Chondrocyte (in vitro differentiated cells): ENCODE measurements at regions not wholly inside any gene's neighbourhood (a gene's known extent, or its start where the extent isn't known, plus 50 kb on each side); places are given as distances from the start of the nearest gene placed in this dataset.

Experiments
- DNase-seq: peaks from one replicate; pipeline ENCODE4 v3.0.0; 2021; ENCODE audit warnings: mixed read lengths, low spot score
- H3K27ac Mint-ChIP-seq: one replicate; pipeline ENCODE4 v1.8.0; 2021; ENCODE audit warnings: mild to moderate bottlenecking, moderate library complexity, mixed read lengths; ENCODE audit not compliant: unreplicated experiment
- H3K27me3 Mint-ChIP-seq: 2 replicates; pipeline ENCODE4 v1.8.0; 2021; ENCODE audit warnings: low read depth, mixed read lengths
- H3K36me3 Mint-ChIP-seq: 2 replicates; pipeline ENCODE4 v1.8.0; 2021; ENCODE audit warnings: low read depth, mixed read lengths
- H3K4me1 Mint-ChIP-seq: 2 replicates; pipeline ENCODE4 v1.8.0; 2021; ENCODE audit warnings: low read depth, mild to moderate bottlenecking, mixed read lengths
- H3K4me3 Mint-ChIP-seq: one replicate; pipeline ENCODE4 v1.8.0; 2021; ENCODE audit warnings: mild to moderate bottlenecking, moderate library complexity, mixed read lengths; ENCODE audit not compliant: unreplicated experiment
- H3K9me3 Mint-ChIP-seq: 2 replicates; pipeline ENCODE4 v1.8.0; 2021; ENCODE audit warnings: low read depth, mixed read lengths
- TF ChIP-seq, protein P1 (sequence below): fragments of 200-600 bp; sonication (generic); IDR thresholded peaks from 2 replicates; pipeline ENCODE4 v1.5.0; 2021; ENCODE audit warnings: antibody characterized with exemption, mild to moderate bottlenecking, moderate library complexity

- TF ChIP-seq, protein P1, sequence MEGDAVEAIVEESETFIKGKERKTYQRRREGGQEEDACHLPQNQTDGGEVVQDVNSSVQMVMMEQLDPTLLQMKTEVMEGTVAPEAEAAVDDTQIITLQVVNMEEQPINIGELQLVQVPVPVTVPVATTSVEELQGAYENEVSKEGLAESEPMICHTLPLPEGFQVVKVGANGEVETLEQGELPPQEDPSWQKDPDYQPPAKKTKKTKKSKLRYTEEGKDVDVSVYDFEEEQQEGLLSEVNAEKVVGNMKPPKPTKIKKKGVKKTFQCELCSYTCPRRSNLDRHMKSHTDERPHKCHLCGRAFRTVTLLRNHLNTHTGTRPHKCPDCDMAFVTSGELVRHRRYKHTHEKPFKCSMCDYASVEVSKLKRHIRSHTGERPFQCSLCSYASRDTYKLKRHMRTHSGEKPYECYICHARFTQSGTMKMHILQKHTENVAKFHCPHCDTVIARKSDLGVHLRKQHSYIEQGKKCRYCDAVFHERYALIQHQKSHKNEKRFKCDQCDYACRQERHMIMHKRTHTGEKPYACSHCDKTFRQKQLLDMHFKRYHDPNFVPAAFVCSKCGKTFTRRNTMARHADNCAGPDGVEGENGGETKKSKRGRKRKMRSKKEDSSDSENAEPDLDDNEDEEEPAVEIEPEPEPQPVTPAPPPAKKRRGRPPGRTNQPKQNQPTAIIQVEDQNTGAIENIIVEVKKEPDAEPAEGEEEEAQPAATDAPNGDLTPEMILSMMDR: no peak
- Mint-ChIP-seq H3K4me1 (no peaks in the 10 kb centered on the region), H3K27ac (no peak overlapping the region), H3K27me3 (no peaks in the 10 kb centered on the region), H3K36me3 (no peaks in the 10 kb centered on the region), H3K9me3 (no peaks in the 10 kb centered on the region), H3K4me3 (no peak overlapping the region)
- no peak for DNase-seq
These were observed 672.9 kb downstream of the SQOR start for GRCh38 chr15:46307746-46308145.

- Mint-ChIP-seq H3K9me3 (no peaks in the 10 kb centered on the region), H3K27ac (no peak overlapping the region), H3K4me1 (no peaks in the 10 kb centered on the region), H3K36me3 (no peaks in the 10 kb centered on the region), H3K4me3 (no peak overlapping the region), H3K27me3 (no peaks in the 10 kb centered on the region)
- TF ChIP-seq, protein P1: no peak
- no peak for DNase-seq
These were observed 675.1 kb downstream of the SQOR start for GRCh38 chr15:46309914-46310313.

DNA sequence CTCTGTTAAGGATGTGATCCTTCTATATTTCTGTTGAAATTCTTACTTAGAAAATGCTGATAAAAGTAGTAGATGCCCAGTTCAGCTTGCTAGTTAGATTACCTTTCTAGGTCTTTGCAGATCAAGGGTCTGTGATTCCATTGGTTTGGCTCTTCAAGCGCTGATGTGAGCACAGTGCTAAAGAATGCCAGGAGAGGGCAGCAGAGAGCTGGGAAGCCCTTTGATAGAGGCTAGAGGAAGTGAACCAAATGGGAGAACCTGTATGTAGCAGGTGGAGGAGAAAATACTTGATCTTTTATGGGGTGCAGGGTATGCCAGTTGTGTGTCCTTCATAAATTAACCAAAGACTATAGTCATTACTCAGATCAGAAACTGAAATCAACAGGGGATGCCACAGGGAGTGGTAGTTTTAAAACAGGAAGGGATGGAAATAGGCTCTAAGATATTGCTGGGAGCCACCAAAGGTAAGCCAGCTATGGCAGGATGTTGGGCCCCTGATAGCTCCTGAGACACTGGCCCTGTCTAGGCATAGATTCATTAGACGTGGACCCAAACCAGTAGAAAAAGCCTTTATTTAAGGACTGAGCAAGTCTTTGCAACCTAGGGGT is 677.4 kb downstream of the SQOR start:
- no peak for DNase-seq
- H3K4me3 Mint-ChIP-seq: no peak overlapping the region
- no peaks in the 10 kb centered on the region for H3K4me1 Mint-ChIP-seq
- H3K27ac Mint-ChIP-seq: no peak overlapping the region
- H3K9me3 Mint-ChIP-seq: no peaks in the 10 kb centered on the region
- H3K36me3 Mint-ChIP-seq: no peaks in the 10 kb centered on the region
- TF ChIP-seq, protein P1: peak; percentile 87
- no peaks in the 10 kb centered on the region for H3K27me3 Mint-ChIP-seq

- Mint-ChIP-seq H3K27me3 (no peaks in the 10 kb centered on the region), H3K36me3 (no peaks in the 10 kb centered on the region), H3K4me1 (no peaks in the 10 kb centered on the region), H3K9me3 (no peaks in the 10 kb centered on the region), H3K4me3 (no peak overlapping the region), H3K27ac (no peak overlapping the region)
- TF ChIP-seq, protein P1: no peak
- DNase-seq: no peak
These were observed 680.6 kb downstream of the SQOR start for GRCh38 chr15:46315434-46315833.

GRCh38 chr15:46316024-46316423 is 681.2 kb downstream of the SQOR start:
- no peak overlapping the region for H3K4me3 Mint-ChIP-seq
- no peak overlapping the region for H3K27ac Mint-ChIP-seq
- DNase-seq: no peak
- H3K9me3 Mint-ChIP-seq: no peaks in the 10 kb centered on the region
- TF ChIP-seq, protein P1: no peak
- no peaks in the 10 kb centered on the region for H3K36me3 Mint-ChIP-seq
- H3K27me3 Mint-ChIP-seq: peaks cover 4% of the 10 kb centered on the region
- no peaks in the 10 kb centered on the region for H3K4me1 Mint-ChIP-seq
